ENCODE measurements at regions not wholly inside any gene's neighbourhood (a gene's known extent, or its start where the extent isn't known, plus 50 kb on each side); places are given as distances from the start of the nearest gene placed in this dataset.

DNA sequence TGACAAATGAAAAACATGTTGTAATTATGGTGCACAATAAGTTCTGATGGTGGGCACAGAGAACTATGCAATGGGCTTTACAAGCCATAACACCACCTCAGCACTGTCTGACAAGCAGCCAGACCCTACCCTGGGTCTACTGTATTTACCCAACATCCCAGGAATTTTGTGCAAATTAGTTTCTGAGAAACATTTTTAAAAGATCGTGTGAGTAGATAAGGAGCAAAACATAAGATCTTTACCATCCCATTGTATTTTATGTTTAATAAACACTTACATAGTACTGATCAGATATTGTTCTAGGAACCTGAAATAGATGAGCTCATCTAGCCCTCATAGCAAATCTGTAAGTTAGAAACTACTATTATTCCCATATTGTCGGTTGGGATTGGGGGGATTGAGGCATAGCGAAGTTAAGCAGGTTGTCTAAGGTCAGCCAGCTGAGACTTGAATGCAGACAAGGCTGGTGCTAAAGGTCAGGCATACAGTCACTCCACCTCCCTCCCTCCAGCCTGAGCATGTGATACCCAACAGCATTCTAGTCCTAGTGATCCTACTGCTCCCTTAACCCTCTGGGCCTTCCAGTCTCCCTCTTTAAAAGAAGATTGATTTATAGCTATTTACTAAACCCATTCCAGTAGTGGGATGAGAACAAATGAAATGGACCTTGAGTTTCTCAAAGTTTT, 67.4 kb upstream of the STAM2 start:
- no peak overlapping the region for H3K4me2 ChIP-seq (ENCODE audit: control insufficient read depth, insufficient read depth)
- H3K36me3 ChIP-seq (ENCODE audit: control insufficient read depth in 2 of 2, insufficient read depth in 2 of 2, low read length in 1 of 2), result no peaks in the 10 kb centered on the region
- no peak for DNase-seq (ENCODE audit: low read depth, low spot score)
- H3K4me1 ChIP-seq (ENCODE audit: control insufficient read depth, insufficient read depth, low read length), result no peaks in the 10 kb centered on the region
- H3K4me3 ChIP-seq, result no peak overlapping the region
- CTCF ChIA-PET, result interaction anchor here (0.6 kb wide), 1 partner anchor 386 kb away, joined by 4 read pairs; no protein-coding TSS in a partner anchor
- 30% methylated on average over 3 of the region's 3 CpGs for WGBS (ENCODE audit: insufficient coverage, insufficient replicate concordance, low lambda C conversion rate, missing lambda C conversion rate)
- no peaks in the 10 kb centered on the region for H3K79me2 ChIP-seq (ENCODE audit: control insufficient read depth, insufficient read depth, low read length)
- in situ Hi-C loops (cut with MboI) (no loop called here), intact Hi-C loops (cut with micrococcal nuclease; ENCODE audit: unreplicated experiment) (no loop called here)
- no peak overlapping the region for H3K27ac ChIP-seq (ENCODE audit: control insufficient read depth, insufficient read depth)
- H2AFZ ChIP-seq (ENCODE audit: control insufficient read depth, low read depth, low read length), result no peak overlapping the region
- no peaks in the 10 kb centered on the region for H4K20me1 ChIP-seq (ENCODE audit: control insufficient read depth, insufficient read depth)
- FAIRE-seq, result no peak
- SMC1A ChIA-PET (ENCODE audit: uncharacterized antibody, unreplicated experiment), result interaction anchor here (1.1 kb wide), 1 partner anchor 9 kb away, joined by 3 read pairs; no protein-coding TSS in a partner anchor
- BruUV-seq (replicated peaks), result no TSS peak
- H3K27me3 ChIP-seq (replicated peaks in 1 of 2; ENCODE audit: control insufficient read depth in 2 of 2, insufficient read depth in 2 of 2, low read length in 1 of 2), result no peaks in the 10 kb centered on the region
- H3K9me3 ChIP-seq (replicated peaks; ENCODE audit: control insufficient read depth, insufficient read depth, low read length), result no peaks in the 10 kb centered on the region; the same call in 2 of the 3 replicates
- POLR2A ChIA-PET, result no interaction called here
- RAD21 ChIA-PET (ENCODE audit: unreplicated experiment), result no interaction called here
- H3K9ac ChIP-seq (ENCODE audit: control insufficient read depth, insufficient read depth, low read length), result no peak overlapping the region
- TF ChIP-seq MYB (IDR thresholded peaks at IDR 0.05; ENCODE audit: borderline replicate concordance, low read depth, low read length) (no peak), CREB1 (IDR thresholded peaks at IDR 0.05; ENCODE audit: low read depth) (no peak), SREBF2 (IDR thresholded peaks at IDR 0.05; ENCODE audit: low read length) (no peak), PML (IDR thresholded peaks at IDR 0.05; ENCODE audit: low read length) (no peak), KAT2A (conservative IDR thresholded peaks at IDR 0.05; ENCODE audit: control insufficient read depth, low read depth, low read length) (no peak), SMC3 (IDR thresholded peaks at IDR 0.05; ENCODE audit: borderline replicate concordance, low read length) (no peak), TCF3 (IDR thresholded peaks at IDR 0.05; ENCODE audit: borderline replicate concordance, insufficient read depth, low read depth, low read length) (no peak), YY1 (IDR thresholded peaks at IDR 0.05; ENCODE audit: low read depth, low read length) (no peak), SMAD1 (IDR thresholded peaks at IDR 0.05; ENCODE audit: low read depth, partially characterized antibody) (no peak), JUNB (IDR thresholded peaks at IDR 0.05) (no peak)
- TF ChIP-seq, protein P1, sequence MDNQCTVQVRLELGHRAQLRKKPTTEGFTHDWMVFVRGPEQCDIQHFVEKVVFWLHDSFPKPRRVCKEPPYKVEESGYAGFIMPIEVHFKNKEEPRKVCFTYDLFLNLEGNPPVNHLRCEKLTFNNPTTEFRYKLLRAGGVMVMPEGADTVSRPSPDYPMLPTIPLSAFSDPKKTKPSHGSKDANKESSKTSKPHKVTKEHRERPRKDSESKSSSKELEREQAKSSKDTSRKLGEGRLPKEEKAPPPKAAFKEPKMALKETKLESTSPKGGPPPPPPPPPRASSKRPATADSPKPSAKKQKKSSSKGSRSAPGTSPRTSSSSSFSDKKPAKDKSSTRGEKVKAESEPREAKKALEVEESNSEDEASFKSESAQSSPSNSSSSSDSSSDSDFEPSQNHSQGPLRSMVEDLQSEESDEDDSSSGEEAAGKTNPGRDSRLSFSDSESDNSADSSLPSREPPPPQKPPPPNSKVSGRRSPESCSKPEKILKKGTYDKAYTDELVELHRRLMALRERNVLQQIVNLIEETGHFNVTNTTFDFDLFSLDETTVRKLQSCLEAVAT (IDR thresholded peaks at IDR 0.05), result no peak
- TF ChIP-seq, protein P2, sequence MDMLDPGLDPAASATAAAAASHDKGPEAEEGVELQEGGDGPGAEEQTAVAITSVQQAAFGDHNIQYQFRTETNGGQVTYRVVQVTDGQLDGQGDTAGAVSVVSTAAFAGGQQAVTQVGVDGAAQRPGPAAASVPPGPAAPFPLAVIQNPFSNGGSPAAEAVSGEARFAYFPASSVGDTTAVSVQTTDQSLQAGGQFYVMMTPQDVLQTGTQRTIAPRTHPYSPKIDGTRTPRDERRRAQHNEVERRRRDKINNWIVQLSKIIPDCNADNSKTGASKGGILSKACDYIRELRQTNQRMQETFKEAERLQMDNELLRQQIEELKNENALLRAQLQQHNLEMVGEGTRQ (IDR thresholded peaks at IDR 0.05; ENCODE audit: borderline replicate concordance, low read depth, low read length), result no peak
- TF ChIP-seq, protein P3, sequence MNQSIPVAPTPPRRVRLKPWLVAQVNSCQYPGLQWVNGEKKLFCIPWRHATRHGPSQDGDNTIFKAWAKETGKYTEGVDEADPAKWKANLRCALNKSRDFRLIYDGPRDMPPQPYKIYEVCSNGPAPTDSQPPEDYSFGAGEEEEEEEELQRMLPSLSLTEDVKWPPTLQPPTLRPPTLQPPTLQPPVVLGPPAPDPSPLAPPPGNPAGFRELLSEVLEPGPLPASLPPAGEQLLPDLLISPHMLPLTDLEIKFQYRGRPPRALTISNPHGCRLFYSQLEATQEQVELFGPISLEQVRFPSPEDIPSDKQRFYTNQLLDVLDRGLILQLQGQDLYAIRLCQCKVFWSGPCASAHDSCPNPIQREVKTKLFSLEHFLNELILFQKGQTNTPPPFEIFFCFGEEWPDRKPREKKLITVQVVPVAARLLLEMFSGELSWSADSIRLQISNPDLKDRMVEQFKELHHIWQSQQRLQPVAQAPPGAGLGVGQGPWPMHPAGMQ (IDR thresholded peaks at IDR 0.05; ENCODE audit: borderline replicate concordance), result no peak
- TF ChIP-seq, protein P4, sequence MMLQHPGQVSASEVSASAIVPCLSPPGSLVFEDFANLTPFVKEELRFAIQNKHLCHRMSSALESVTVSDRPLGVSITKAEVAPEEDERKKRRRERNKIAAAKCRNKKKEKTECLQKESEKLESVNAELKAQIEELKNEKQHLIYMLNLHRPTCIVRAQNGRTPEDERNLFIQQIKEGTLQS (IDR thresholded peaks at IDR 0.05; ENCODE audit: borderline replicate concordance, extremely low read depth, low read depth, low read length), result no peak
- ATAC-seq, result no peak
